ENCODE measurements at regions not wholly inside any gene's neighbourhood (a gene's known extent, or its start where the extent isn't known, plus 50 kb on each side); places are given as distances from the start of the nearest gene placed in this dataset.

GRCh38 chr3:21893242-21893641 is 142.2 kb upstream of the ZNF385D start:
- no peak for TF ChIP-seq HOXB13 (CRISPR knock-in tag; IDR thresholded peaks at IDR 0.05; ENCODE audit: low read depth)
- TF ChIP-seq, protein P1, sequence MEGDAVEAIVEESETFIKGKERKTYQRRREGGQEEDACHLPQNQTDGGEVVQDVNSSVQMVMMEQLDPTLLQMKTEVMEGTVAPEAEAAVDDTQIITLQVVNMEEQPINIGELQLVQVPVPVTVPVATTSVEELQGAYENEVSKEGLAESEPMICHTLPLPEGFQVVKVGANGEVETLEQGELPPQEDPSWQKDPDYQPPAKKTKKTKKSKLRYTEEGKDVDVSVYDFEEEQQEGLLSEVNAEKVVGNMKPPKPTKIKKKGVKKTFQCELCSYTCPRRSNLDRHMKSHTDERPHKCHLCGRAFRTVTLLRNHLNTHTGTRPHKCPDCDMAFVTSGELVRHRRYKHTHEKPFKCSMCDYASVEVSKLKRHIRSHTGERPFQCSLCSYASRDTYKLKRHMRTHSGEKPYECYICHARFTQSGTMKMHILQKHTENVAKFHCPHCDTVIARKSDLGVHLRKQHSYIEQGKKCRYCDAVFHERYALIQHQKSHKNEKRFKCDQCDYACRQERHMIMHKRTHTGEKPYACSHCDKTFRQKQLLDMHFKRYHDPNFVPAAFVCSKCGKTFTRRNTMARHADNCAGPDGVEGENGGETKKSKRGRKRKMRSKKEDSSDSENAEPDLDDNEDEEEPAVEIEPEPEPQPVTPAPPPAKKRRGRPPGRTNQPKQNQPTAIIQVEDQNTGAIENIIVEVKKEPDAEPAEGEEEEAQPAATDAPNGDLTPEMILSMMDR (IDR thresholded peaks at IDR 0.05): no peak
- TF ChIP-seq, protein P2, sequence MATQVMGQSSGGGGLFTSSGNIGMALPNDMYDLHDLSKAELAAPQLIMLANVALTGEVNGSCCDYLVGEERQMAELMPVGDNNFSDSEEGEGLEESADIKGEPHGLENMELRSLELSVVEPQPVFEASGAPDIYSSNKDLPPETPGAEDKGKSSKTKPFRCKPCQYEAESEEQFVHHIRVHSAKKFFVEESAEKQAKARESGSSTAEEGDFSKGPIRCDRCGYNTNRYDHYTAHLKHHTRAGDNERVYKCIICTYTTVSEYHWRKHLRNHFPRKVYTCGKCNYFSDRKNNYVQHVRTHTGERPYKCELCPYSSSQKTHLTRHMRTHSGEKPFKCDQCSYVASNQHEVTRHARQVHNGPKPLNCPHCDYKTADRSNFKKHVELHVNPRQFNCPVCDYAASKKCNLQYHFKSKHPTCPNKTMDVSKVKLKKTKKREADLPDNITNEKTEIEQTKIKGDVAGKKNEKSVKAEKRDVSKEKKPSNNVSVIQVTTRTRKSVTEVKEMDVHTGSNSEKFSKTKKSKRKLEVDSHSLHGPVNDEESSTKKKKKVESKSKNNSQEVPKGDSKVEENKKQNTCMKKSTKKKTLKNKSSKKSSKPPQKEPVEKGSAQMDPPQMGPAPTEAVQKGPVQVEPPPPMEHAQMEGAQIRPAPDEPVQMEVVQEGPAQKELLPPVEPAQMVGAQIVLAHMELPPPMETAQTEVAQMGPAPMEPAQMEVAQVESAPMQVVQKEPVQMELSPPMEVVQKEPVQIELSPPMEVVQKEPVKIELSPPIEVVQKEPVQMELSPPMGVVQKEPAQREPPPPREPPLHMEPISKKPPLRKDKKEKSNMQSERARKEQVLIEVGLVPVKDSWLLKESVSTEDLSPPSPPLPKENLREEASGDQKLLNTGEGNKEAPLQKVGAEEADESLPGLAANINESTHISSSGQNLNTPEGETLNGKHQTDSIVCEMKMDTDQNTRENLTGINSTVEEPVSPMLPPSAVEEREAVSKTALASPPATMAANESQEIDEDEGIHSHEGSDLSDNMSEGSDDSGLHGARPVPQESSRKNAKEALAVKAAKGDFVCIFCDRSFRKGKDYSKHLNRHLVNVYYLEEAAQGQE (IDR thresholded peaks at IDR 0.05): no peak
- TF ChIP-seq POLR2AphosphoS2 (conservative IDR thresholded peaks at IDR 0.05; ENCODE audit: low read length): no peak
- no peak for TF ChIP-seq RAD21 (conservative IDR thresholded peaks at IDR 0.05 in 1 of 2, IDR thresholded peaks at IDR 0.05 in 1 of 2)
- no peak for TF ChIP-seq PHF8 (IDR thresholded peaks at IDR 0.05; ENCODE audit: borderline replicate concordance, low read depth)
- no peak for TF ChIP-seq NR3C1 (IDR thresholded peaks at IDR 0.05)
- no peak for TF ChIP-seq CHD4 (IDR thresholded peaks at IDR 0.05; ENCODE audit: borderline replicate concordance)
- TF ChIP-seq, protein P3, sequence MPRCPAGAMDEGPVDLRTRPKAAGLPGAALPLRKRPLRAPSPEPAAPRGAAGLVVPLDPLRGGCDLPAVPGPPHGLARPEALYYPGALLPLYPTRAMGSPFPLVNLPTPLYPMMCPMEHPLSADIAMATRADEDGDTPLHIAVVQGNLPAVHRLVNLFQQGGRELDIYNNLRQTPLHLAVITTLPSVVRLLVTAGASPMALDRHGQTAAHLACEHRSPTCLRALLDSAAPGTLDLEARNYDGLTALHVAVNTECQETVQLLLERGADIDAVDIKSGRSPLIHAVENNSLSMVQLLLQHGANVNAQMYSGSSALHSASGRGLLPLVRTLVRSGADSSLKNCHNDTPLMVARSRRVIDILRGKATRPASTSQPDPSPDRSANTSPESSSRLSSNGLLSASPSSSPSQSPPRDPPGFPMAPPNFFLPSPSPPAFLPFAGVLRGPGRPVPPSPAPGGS (IDR thresholded peaks at IDR 0.05): no peak
- no peak for TF ChIP-seq RFX5 (IDR thresholded peaks at IDR 0.05)
